Bronchial epithelial cell (primary cell): ENCODE measurements at regions not wholly inside any gene's neighbourhood (a gene's known extent, or its start where the extent isn't known, plus 50 kb on each side); places are given as distances from the start of the nearest gene placed in this dataset.

ENCODE experiments used
- DNase-seq: peaks from one replicate; pipeline ENCODE4 v3.0.0-alpha.2; 2010; ENCODE audit warnings: low read depth
- FAIRE-seq: peaks from 2 replicates; lab custom pipeline; 2011; peaks lifted over from hg19 to GRCh38; lab: Jason Lieb, UNC
- H3K27me3 ChIP-seq: 2 replicates; pipeline ENCODE4 v1.5.1; 2011; ENCODE audit warnings: low read length; ENCODE audit not compliant: control insufficient read depth, insufficient read depth
- H3K36me3 ChIP-seq: 2 replicates; pipeline ENCODE4 v1.5.1; 2011; ENCODE audit warnings: low read length; ENCODE audit not compliant: control insufficient read depth, insufficient read depth
- H3K4me3 ChIP-seq: 2 replicates; pipeline ENCODE4 v1.5.1; 2011; ENCODE audit warnings: mild to moderate bottlenecking, low read depth, low read length, control low read depth
- CTCF ChIP-seq: IDR thresholded peaks from 2 replicates; pipeline ENCODE4 v1.5.1; 2011; ENCODE audit warnings: mild to moderate bottlenecking, moderate library complexity, low read length, control low read depth, inconsistent platforms; ENCODE audit not compliant: insufficient read depth, severe bottlenecking

GRCh38 chr20:56875803-56876202, 246.7 kb downstream of the TFAP2C start:
- no peak for TF ChIP-seq CTCF
- Histone ChIP-seq H3K36me3 (no peaks in the 10 kb centered on the region), H3K27me3 (no peaks in the 10 kb centered on the region), H3K4me3 (no peak overlapping the region)
- DNase-seq (no peak), FAIRE-seq (no peak)

- DNase-seq (no peak), FAIRE-seq (no peak)
- Histone ChIP-seq H3K4me3 (no peak overlapping the region), H3K36me3 (no peaks in the 10 kb centered on the region), H3K27me3 (no peaks in the 10 kb centered on the region)
- no peak for TF ChIP-seq CTCF
These were observed 256.4 kb downstream of the TFAP2C start for GRCh38 chr20:56885521-56885920.

GRCh38 chr20:56890011-56890410, 260.9 kb downstream of the TFAP2C start:
- Histone ChIP-seq H3K4me3 (no peak overlapping the region), H3K27me3 (no peaks in the 10 kb centered on the region), H3K36me3 (no peaks in the 10 kb centered on the region)
- DNase-seq (no peak), FAIRE-seq (no peak)
- TF ChIP-seq CTCF: no peak

- Histone ChIP-seq H3K4me3 (no peak overlapping the region), H3K36me3 (no peaks in the 10 kb centered on the region), H3K27me3 (no peaks in the 10 kb centered on the region)
- no peak for DNase-seq
- TF ChIP-seq CTCF: no peak
- FAIRE-seq: no peak
These were observed 264.3 kb downstream of the TFAP2C start for GRCh38 chr20:56893226-56893917.

- no peaks in the 10 kb centered on the region for H3K27me3 ChIP-seq
- DNase-seq (no peak), FAIRE-seq (no peak)
- no peaks in the 10 kb centered on the region for H3K36me3 ChIP-seq
- TF ChIP-seq CTCF: no peak
- no peak overlapping the region for H3K4me3 ChIP-seq
These were observed 267.3 kb downstream of the TFAP2C start for GRCh38 chr20:56896447-56896846.
